ENCODE measurements at regions not wholly inside any gene's neighbourhood (a gene's known extent, or its start where the extent isn't known, plus 50 kb on each side); places are given as distances from the start of the nearest gene placed in this dataset.

DNA sequence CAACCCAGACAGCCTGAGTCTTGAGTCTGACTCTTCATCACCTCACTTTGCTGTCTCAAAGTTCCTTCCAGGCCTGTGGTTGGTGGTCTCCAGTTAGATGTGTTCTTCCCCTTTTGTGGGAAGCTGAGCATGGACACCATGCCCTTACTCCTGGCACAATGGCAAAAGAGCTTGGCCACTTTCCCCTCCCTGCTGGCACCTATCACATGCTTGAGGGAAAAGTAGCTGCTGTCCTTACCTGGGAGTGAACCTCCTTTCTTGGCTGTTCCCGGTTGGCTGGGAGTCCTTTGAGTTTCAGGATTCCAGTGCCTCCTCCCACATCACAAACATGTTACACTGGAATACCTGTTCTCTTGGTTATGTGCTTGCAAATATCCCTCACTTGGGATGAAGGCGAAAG, 97.8 kb downstream of the GATA6 start:
- TF ChIP-seq EZH2phosphoT487 (IDR thresholded peaks at IDR 0.05; ENCODE audit: insufficient read depth, low read depth) (no peak), EZH2 (IDR thresholded peaks at IDR 0.05; ENCODE audit: insufficient read depth, poor library complexity, severe bottlenecking) (no peak)
